ENCODE measurements at regions not wholly inside any gene's neighbourhood (a gene's known extent, or its start where the extent isn't known, plus 50 kb on each side); places are given as distances from the start of the nearest gene placed in this dataset.

GRCh38 chr5:111595425-111595824 is 83.1 kb upstream of the STARD4 start:
- no peak for TF ChIP-seq POLR2A (IDR thresholded peaks at IDR 0.05)
- no peak for TF ChIP-seq CTCF (IDR thresholded peaks at IDR 0.05)
